IMR-90 (cell line): ENCODE measurements at regions not wholly inside any gene's neighbourhood (a gene's known extent, or its start where the extent isn't known, plus 50 kb on each side); places are given as distances from the start of the nearest gene placed in this dataset.

Experiments used
- BHLHE40 ChIP-seq: fragments of 150-350 bp; IDR thresholded peaks from 2 replicates; pipeline ENCODE4 v1.6.1; 2016; ENCODE audit warnings: mild to moderate bottlenecking, low read depth, low read length
- CTCF ChIP-seq: conservative IDR thresholded peaks from 2 replicates; pipeline ENCODE4 v1.5.1; 2012; ENCODE audit warnings: mild to moderate bottlenecking, low read depth, low read length, improper control_type of control experiment
- ELK1 ChIP-seq: fragments of 150-350 bp; IDR thresholded peaks from 2 replicates; pipeline ENCODE4 v1.6.1; 2016; ENCODE audit warnings: low read depth, mild to moderate bottlenecking, low read length, moderate library complexity, borderline replicate concordance
- POLR2A ChIP-seq: IDR thresholded peaks from 2 replicates; pipeline ENCODE4 v1.6.1; 2012; ENCODE audit warnings: mild to moderate bottlenecking, low read depth, low read length
- RAD21 ChIP-seq: IDR thresholded peaks from 2 replicates; pipeline ENCODE4 v1.6.1; 2012; ENCODE audit warnings: low read length, improper control_type of control experiment
- USF2 ChIP-seq: fragments of 150-350 bp; IDR thresholded peaks from 2 replicates; pipeline ENCODE4 v1.6.1; 2017; ENCODE audit warnings: mild to moderate bottlenecking, antibody characterized with exemption, low read length, low read depth

DNA sequence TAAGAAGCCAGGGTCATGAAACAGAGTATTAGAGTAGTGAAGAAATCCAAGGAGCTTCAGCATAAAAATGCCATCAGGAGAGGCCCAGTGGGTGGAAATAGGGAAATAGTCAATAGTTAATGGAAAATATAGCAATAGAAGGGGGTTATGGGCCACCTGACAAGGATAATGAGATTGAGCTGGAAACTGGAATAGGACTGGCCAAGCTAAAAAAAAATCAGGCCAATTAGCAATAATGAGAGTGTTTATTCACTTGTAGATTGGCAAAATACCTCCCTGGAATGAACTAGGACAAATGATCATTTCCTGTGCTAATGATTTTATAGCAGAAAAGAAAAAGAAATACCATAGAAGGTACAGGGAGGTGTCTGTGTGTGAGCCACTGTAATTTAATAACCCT lies 97.9 kb downstream of the PLCE1 start:
- TF ChIP-seq CTCF (no peak), POLR2A (no peak), ELK1 (no peak), BHLHE40 (no peak), RAD21 (no peak), USF2 (no peak)
